Chondrocyte (in vitro differentiated cells): ENCODE measurements at regions not wholly inside any gene's neighbourhood (a gene's known extent, or its start where the extent isn't known, plus 50 kb on each side); places are given as distances from the start of the nearest gene placed in this dataset.

Experiments used
- DNase-seq: peaks from one replicate; pipeline ENCODE4 v3.0.0; 2021; ENCODE audit warnings: mixed read lengths, low spot score
- H3K27ac Mint-ChIP-seq: one replicate; pipeline ENCODE4 v1.8.0; 2021; ENCODE audit warnings: mild to moderate bottlenecking, moderate library complexity, mixed read lengths; ENCODE audit not compliant: unreplicated experiment
- H3K27me3 Mint-ChIP-seq: 2 replicates; pipeline ENCODE4 v1.8.0; 2021; ENCODE audit warnings: low read depth, mixed read lengths
- H3K36me3 Mint-ChIP-seq: 2 replicates; pipeline ENCODE4 v1.8.0; 2021; ENCODE audit warnings: low read depth, mixed read lengths
- H3K4me1 Mint-ChIP-seq: 2 replicates; pipeline ENCODE4 v1.8.0; 2021; ENCODE audit warnings: low read depth, mild to moderate bottlenecking, mixed read lengths
- H3K4me3 Mint-ChIP-seq: one replicate; pipeline ENCODE4 v1.8.0; 2021; ENCODE audit warnings: mild to moderate bottlenecking, moderate library complexity, mixed read lengths; ENCODE audit not compliant: unreplicated experiment
- H3K9me3 Mint-ChIP-seq: 2 replicates; pipeline ENCODE4 v1.8.0; 2021; ENCODE audit warnings: low read depth, mixed read lengths
- TF ChIP-seq, protein P1 (sequence below): fragments of 200-600 bp; sonication (generic); IDR thresholded peaks from 2 replicates; pipeline ENCODE4 v1.5.0; 2021; ENCODE audit warnings: antibody characterized with exemption, mild to moderate bottlenecking, moderate library complexity

- peaks cover 10% of the 10 kb centered on the region for H3K36me3 Mint-ChIP-seq
- TF ChIP-seq, protein P1, sequence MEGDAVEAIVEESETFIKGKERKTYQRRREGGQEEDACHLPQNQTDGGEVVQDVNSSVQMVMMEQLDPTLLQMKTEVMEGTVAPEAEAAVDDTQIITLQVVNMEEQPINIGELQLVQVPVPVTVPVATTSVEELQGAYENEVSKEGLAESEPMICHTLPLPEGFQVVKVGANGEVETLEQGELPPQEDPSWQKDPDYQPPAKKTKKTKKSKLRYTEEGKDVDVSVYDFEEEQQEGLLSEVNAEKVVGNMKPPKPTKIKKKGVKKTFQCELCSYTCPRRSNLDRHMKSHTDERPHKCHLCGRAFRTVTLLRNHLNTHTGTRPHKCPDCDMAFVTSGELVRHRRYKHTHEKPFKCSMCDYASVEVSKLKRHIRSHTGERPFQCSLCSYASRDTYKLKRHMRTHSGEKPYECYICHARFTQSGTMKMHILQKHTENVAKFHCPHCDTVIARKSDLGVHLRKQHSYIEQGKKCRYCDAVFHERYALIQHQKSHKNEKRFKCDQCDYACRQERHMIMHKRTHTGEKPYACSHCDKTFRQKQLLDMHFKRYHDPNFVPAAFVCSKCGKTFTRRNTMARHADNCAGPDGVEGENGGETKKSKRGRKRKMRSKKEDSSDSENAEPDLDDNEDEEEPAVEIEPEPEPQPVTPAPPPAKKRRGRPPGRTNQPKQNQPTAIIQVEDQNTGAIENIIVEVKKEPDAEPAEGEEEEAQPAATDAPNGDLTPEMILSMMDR, result no peak
- H3K27ac Mint-ChIP-seq, result no peak overlapping the region
- peaks cover 2% of the 10 kb centered on the region for H3K9me3 Mint-ChIP-seq
- no peak overlapping the region for H3K4me3 Mint-ChIP-seq
- no peaks in the 10 kb centered on the region for H3K27me3 Mint-ChIP-seq
- DNase-seq, result no peak
- H3K4me1 Mint-ChIP-seq, result peaks cover 43% of the 10 kb centered on the region
Measured at GRCh38 chr9:94033383-94033782, 50.9 kb upstream of the PTPDC1 start.

DNA sequence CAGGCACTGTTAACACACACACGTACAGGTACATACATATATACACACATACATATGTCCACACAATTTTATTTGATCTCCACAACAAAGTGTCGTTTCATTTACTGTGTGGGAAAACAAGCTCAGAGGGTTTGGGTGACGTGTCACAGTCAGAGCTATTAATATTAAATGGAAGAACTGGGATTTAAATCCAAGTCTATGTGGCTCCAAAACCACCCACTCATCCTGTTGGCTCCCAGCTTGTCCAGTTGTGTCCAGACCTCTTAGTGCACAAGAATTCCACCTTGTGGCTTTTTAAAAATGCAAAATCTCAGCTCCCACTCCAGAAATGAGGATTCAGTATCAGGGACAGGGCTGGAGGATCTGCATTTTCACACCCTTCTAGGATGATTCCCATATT is 52.3 kb upstream of the PTPDC1 start:
- TF ChIP-seq, protein P1, result no peak
- DNase-seq, result no peak
- H3K27me3 Mint-ChIP-seq, result no peaks in the 10 kb centered on the region

DNA sequence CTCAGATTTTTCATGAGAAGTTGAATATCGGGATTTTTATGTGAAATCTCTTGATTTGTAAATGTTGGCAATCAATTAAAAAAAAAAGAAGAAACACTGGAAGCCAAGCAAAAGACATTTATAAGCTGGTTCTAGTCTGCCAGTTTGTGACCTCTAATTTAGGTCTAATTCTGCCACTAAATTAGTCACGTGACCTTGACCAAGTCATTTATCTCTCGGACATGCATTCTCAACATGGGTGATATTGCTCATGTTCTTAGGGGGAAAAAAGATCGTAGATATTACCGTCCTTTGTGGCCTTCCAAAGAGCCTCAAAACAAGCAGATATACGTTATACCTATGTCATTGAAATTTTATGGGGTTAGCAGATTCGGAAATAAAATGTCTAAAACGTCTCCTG is 52.9 kb upstream of the PTPDC1 start:
- H3K9me3 Mint-ChIP-seq, result peaks cover 7% of the 10 kb centered on the region
- H3K27me3 Mint-ChIP-seq, result no peaks in the 10 kb centered on the region
- DNase-seq, result no peak
- H3K4me1 Mint-ChIP-seq, result peaks cover 43% of the 10 kb centered on the region
- H3K27ac Mint-ChIP-seq, result peak overlapping the region; percentile 84
- H3K36me3 Mint-ChIP-seq, result peaks cover 6% of the 10 kb centered on the region
- H3K4me3 Mint-ChIP-seq, result peak overlapping the region; percentile 100
- TF ChIP-seq, protein P1, result no peak

More for the DNA sequence above, 52.3 kb upstream of the PTPDC1 start:
- peak overlapping the region; percentile 100 for H3K4me3 Mint-ChIP-seq
- peaks cover 5% of the 10 kb centered on the region for H3K9me3 Mint-ChIP-seq
- H3K4me1 Mint-ChIP-seq, result peaks cover 43% of the 10 kb centered on the region
- peaks cover 6% of the 10 kb centered on the region for H3K36me3 Mint-ChIP-seq
- peak overlapping the region; percentile 84 for H3K27ac Mint-ChIP-seq

GRCh38 chr9:94030318-94031179 is 53.7 kb upstream of the PTPDC1 start:
- Mint-ChIP-seq H3K4me3 (peak overlapping the region; percentile 100), H3K27ac (peak overlapping the region; percentile 99), H3K9me3 (peaks cover 8% of the 10 kb centered on the region), H3K4me1 (peaks cover 43% of the 10 kb centered on the region), H3K27me3 (no peaks in the 10 kb centered on the region), H3K36me3 (peaks cover 1% of the 10 kb centered on the region)
- peak; percentile 91 for DNase-seq
- TF ChIP-seq, protein P1, result no peak

- Mint-ChIP-seq H3K9me3 (peaks cover 13% of the 10 kb centered on the region), H3K27ac (peak overlapping the region; percentile 99)
Measured at GRCh38 chr9:94029932-94030317, 54.3 kb upstream of the PTPDC1 start.

More at GRCh38 chr9:94029932-94030317, 54.3 kb upstream of the PTPDC1 start:
- TF ChIP-seq, protein P1, result no peak
- no peak for DNase-seq
- Mint-ChIP-seq H3K4me1 (peaks cover 39% of the 10 kb centered on the region), H3K27me3 (no peaks in the 10 kb centered on the region), H3K4me3 (peak overlapping the region; percentile 100), H3K36me3 (peaks cover 5% of the 10 kb centered on the region)
